ENCODE measurements at regions not wholly inside any gene's neighbourhood (a gene's known extent, or its start where the extent isn't known, plus 50 kb on each side); places are given as distances from the start of the nearest gene placed in this dataset.

GRCh38 chr1:47708019-47708535, 270.2 kb downstream of the FOXD2 start:
- TF ChIP-seq CTCF (IDR thresholded peaks at IDR 0.05) = no peak
- WGBS, 2 donors = 12 to 15% methylated on average over 20 to 21 of the region's 21 CpGs
- H3K4me3 ChIP-seq = no peak overlapping the region
- no peak overlapping the region for H3K27ac ChIP-seq
- no peak for ATAC-seq
- H3K4me1 ChIP-seq = peaks cover 0 to 17% (median 0%) of the 10 kb centered on the region in 3 donors
- intact Hi-C loops (cut with DNase I) = loop anchor here in 2 of 3 donors (5.0 to 10.0 kb wide), 3 partner anchors 183 to 271 kb away; partner anchors contain the start of gene FOXD2 (in 1 of the 2)
- peaks cover 0 to 31% (median 2%) of the 10 kb centered on the region in 4 donors for H3K27me3 ChIP-seq
- no peaks in the 10 kb centered on the region for H3K9me3 ChIP-seq
- no peak for DNase-seq
- FAIRE-seq = no peak
- H3K36me3 ChIP-seq = no peaks in the 10 kb centered on the region

- no peak for ATAC-seq
Measured at GRCh38 chr1:47708658-47709018, 270.8 kb downstream of the FOXD2 start.

GRCh38 chr1:47709019-47709871, 271.4 kb downstream of the FOXD2 start:
- no peak overlapping the region for H3K27ac ChIP-seq
- peak in 1 of 4 donors; percentile 13 for TF ChIP-seq CTCF (IDR thresholded peaks at IDR 0.05)
- no peaks in the 10 kb centered on the region for H3K36me3 ChIP-seq
- DNase-seq (peak in 2 of 6 donors; percentile 14 to 68), FAIRE-seq (no peak), ATAC-seq (peak; percentile 41 to 65 (median 62))
- H3K27me3 ChIP-seq = peaks cover 0 to 31% (median 2%) of the 10 kb centered on the region in 4 donors
- no peaks in the 10 kb centered on the region for H3K9me3 ChIP-seq
- 1 to 2% methylated on average over 80 to 82 of the region's 82 CpGs for WGBS, 2 donors
- intact Hi-C loops (cut with DNase I) = loop anchor here in 2 of 3 donors (5.0 to 10.0 kb wide), 3 partner anchors 184 to 272 kb away; partner anchors contain the start of gene FOXD2 (in 1 of the 2)
- peaks cover 0 to 17% (median 0%) of the 10 kb centered on the region in 3 donors for H3K4me1 ChIP-seq
- H3K4me3 ChIP-seq = peak overlapping the region; percentile 2 to 45 (median 24)

More at GRCh38 chr1:47708658-47709018, 270.8 kb downstream of the FOXD2 start:
- TF ChIP-seq CTCF (IDR thresholded peaks at IDR 0.05) = no peak
- Histone ChIP-seq H3K9me3 (no peaks in the 10 kb centered on the region), H3K27ac (no peak overlapping the region), H3K4me1 (peaks cover 0 to 17% (median 0%) of the 10 kb centered on the region in 3 donors), H3K27me3 (peaks cover 0 to 31% (median 2%) of the 10 kb centered on the region in 4 donors), H3K4me3 (peak overlapping the region in 1 of 4 donors; percentile 45), H3K36me3 (no peaks in the 10 kb centered on the region)
- FAIRE-seq (no peak), DNase-seq (no peak)
- intact Hi-C loops (cut with DNase I) = loop anchor here in 2 of 3 donors (5.0 to 10.0 kb wide), 3 partner anchors 184 to 271 kb away; partner anchors contain the start of gene FOXD2 (in 1 of the 2)
- WGBS, 2 donors = 4 to 8% methylated on average over 18 to 25 of the region's 25 CpGs

DNA sequence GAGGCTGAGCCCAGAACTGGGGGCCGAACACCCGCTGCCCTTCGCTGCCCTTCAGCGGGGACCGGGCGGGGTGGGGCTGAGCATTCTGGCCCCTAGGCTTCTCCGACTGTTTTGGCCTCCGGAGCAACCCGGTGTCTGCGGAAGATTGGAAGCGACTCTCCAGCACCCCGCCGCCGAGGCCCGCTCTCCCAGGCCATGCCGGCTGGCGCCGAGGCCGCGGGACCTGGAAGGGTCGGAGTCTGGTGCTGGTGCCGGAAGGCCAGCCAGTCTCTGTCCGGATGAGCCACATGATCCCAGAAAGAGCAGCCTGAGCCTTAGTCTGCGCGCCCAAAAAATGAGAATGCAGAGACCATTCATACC, 272.0 kb downstream of the FOXD2 start:
- intact Hi-C loops (cut with DNase I) = loop anchor here in 2 of 3 donors (5.0 to 10.0 kb wide), 3 partner anchors 185 to 273 kb away; partner anchors contain the start of gene FOXD2 (in 1 of the 2)
- Histone ChIP-seq H3K27ac (no peak overlapping the region), H3K27me3 (peaks cover 0 to 31% (median 2%) of the 10 kb centered on the region in 4 donors), H3K9me3 (no peaks in the 10 kb centered on the region), H3K36me3 (no peaks in the 10 kb centered on the region), H3K4me1 (peaks cover 0 to 17% (median 0%) of the 10 kb centered on the region in 3 donors), H3K4me3 (peak overlapping the region; percentile 2 to 45 (median 24))
- no peak for TF ChIP-seq CTCF (IDR thresholded peaks at IDR 0.05)
- DNase-seq (peak in 2 of 6 donors; percentile 18 to 70), FAIRE-seq (no peak), ATAC-seq (peak; percentile 31 to 65 (median 58))
- 1 to 2% methylated on average over 25 of the region's 25 CpGs for WGBS, 2 donors

Data from pancreas (tissue), 10 donors.